GM12872 (cell line): ENCODE measurements at regions not wholly inside any gene's neighbourhood (a gene's known extent, or its start where the extent isn't known, plus 50 kb on each side); places are given as distances from the start of the nearest gene placed in this dataset.

Source experiments
- CTCF ChIP-seq: IDR thresholded peaks from 3 replicates; pipeline ENCODE4 v1.5.1; 2011; ENCODE audit warnings: low read depth, mild to moderate bottlenecking, low read length, moderate library complexity; ENCODE audit not compliant: insufficient read depth

GRCh38 chr13:44117816-44118215, 238.1 kb downstream of the LACC1 start:
- TF ChIP-seq CTCF, result no peak

- no peak for TF ChIP-seq CTCF
Measured at GRCh38 chr13:44118881-44119280, 239.2 kb downstream of the LACC1 start.

- no peak for TF ChIP-seq CTCF
Measured at GRCh38 chr13:44120043-44120442, 240.3 kb downstream of the LACC1 start.

- TF ChIP-seq CTCF, result no peak
Measured at GRCh38 chr13:44120849-44121755, 241.4 kb downstream of the LACC1 start.

- TF ChIP-seq CTCF, result no peak
Measured at GRCh38 chr13:44124352-44124751, 244.6 kb downstream of the LACC1 start.

GRCh38 chr13:44125943-44126469, 246.3 kb downstream of the LACC1 start:
- TF ChIP-seq CTCF, result no peak

- TF ChIP-seq CTCF, result no peak
Measured at GRCh38 chr13:44128552-44129001, 245.0 kb upstream of the SERP2 start.
